ENCODE measurements at regions not wholly inside any gene's neighbourhood (a gene's known extent, or its start where the extent isn't known, plus 50 kb on each side); places are given as distances from the start of the nearest gene placed in this dataset.

GRCh38 chr1:105000793-105001192 is 1251.1 kb downstream of the AMY1C start:
- Histone ChIP-seq H3K9me3 (ENCODE audit: insufficient read depth, low read depth, low read length) (peaks cover 6% of the 10 kb centered on the region; the same call in 1 of the 2 replicates), H3K79me2 (ENCODE audit: insufficient read depth, low read length) (no peaks in the 10 kb centered on the region), H2AFZ (ENCODE audit: low read length) (no peak overlapping the region), H3K9me2 (replicated peaks; ENCODE audit: low read depth, low read length) (no peaks in the 10 kb centered on the region), H3K27me3 (ENCODE audit: insufficient read depth, low read length, poor library complexity, severe bottlenecking) (no peaks in the 10 kb centered on the region), H3K4me2 (ENCODE audit: low read depth, low read length, poor library complexity, severe bottlenecking) (no peak overlapping the region), H3K9ac (ENCODE audit: low read depth, low read length, poor library complexity, severe bottlenecking) (no peak overlapping the region), H4K20me1 (ENCODE audit: insufficient read depth, low read length, poor library complexity, severe bottlenecking) (no peaks in the 10 kb centered on the region), H3K4me3 (ENCODE audit: low read length, poor library complexity, severe bottlenecking) (no peak overlapping the region), H3K4me1 (ENCODE audit: insufficient read depth, low read length, poor library complexity, severe bottlenecking) (no peaks in the 10 kb centered on the region), H3F3A (ENCODE audit: low read depth) (no peaks in the 10 kb centered on the region), H3K36me3 (ENCODE audit: insufficient read depth, low read length) (no peaks in the 10 kb centered on the region)
- TF ChIP-seq CTCF (conservative IDR thresholded peaks at IDR 0.05; ENCODE audit: low read length) (no peak), EZH2phosphoT487 (IDR thresholded peaks at IDR 0.05; ENCODE audit: borderline replicate concordance) (no peak)

- no peaks in the 10 kb centered on the region for H3K4me1 ChIP-seq (ENCODE audit: insufficient read depth, low read length, poor library complexity, severe bottlenecking)
- no peaks in the 10 kb centered on the region for H3K36me3 ChIP-seq (ENCODE audit: insufficient read depth, low read length)
These were observed 1254.8 kb downstream of the AMY1C start for GRCh38 chr1:105004515-105004914.

GRCh38 chr1:105005594-105006195 is 1256.0 kb downstream of the AMY1C start:
- H3K79me2 ChIP-seq (ENCODE audit: insufficient read depth, low read length): no peaks in the 10 kb centered on the region
- H4K20me1 ChIP-seq (ENCODE audit: insufficient read depth, low read length, poor library complexity, severe bottlenecking): no peaks in the 10 kb centered on the region
- H3K36me3 ChIP-seq (ENCODE audit: insufficient read depth, low read length): no peaks in the 10 kb centered on the region
- no peaks in the 10 kb centered on the region for H3F3A ChIP-seq (ENCODE audit: low read depth)
- H3K4me3 ChIP-seq (ENCODE audit: low read length, poor library complexity, severe bottlenecking): no peak overlapping the region
- H3K4me2 ChIP-seq (ENCODE audit: low read depth, low read length, poor library complexity, severe bottlenecking): no peak overlapping the region
- no peak overlapping the region for H3K9ac ChIP-seq (ENCODE audit: low read depth, low read length, poor library complexity, severe bottlenecking)
- H3K27me3 ChIP-seq (ENCODE audit: insufficient read depth, low read length, poor library complexity, severe bottlenecking): no peaks in the 10 kb centered on the region
- H3K9me3 ChIP-seq (ENCODE audit: insufficient read depth, low read depth, low read length): peaks cover 6% of the 10 kb centered on the region; the same call in 1 of the 2 replicates
- H3K4me1 ChIP-seq (ENCODE audit: insufficient read depth, low read length, poor library complexity, severe bottlenecking): no peaks in the 10 kb centered on the region
- TF ChIP-seq CTCF (conservative IDR thresholded peaks at IDR 0.05; ENCODE audit: low read length): no peak
- TF ChIP-seq EZH2phosphoT487 (IDR thresholded peaks at IDR 0.05; ENCODE audit: borderline replicate concordance): no peak
- H3K9me2 ChIP-seq (replicated peaks; ENCODE audit: low read depth, low read length): no peaks in the 10 kb centered on the region
- H2AFZ ChIP-seq (ENCODE audit: low read length): no peak overlapping the region

More at GRCh38 chr1:105004515-105004914, 1254.8 kb downstream of the AMY1C start:
- Histone ChIP-seq H3K4me3 (ENCODE audit: low read length, poor library complexity, severe bottlenecking) (no peak overlapping the region), H3K4me2 (ENCODE audit: low read depth, low read length, poor library complexity, severe bottlenecking) (no peak overlapping the region), H3K79me2 (ENCODE audit: insufficient read depth, low read length) (no peaks in the 10 kb centered on the region), H3K9me2 (replicated peaks; ENCODE audit: low read depth, low read length) (no peaks in the 10 kb centered on the region), H4K20me1 (ENCODE audit: insufficient read depth, low read length, poor library complexity, severe bottlenecking) (no peaks in the 10 kb centered on the region), H3K9ac (ENCODE audit: low read depth, low read length, poor library complexity, severe bottlenecking) (no peak overlapping the region), H3K27me3 (ENCODE audit: insufficient read depth, low read length, poor library complexity, severe bottlenecking) (no peaks in the 10 kb centered on the region), H3F3A (ENCODE audit: low read depth) (no peaks in the 10 kb centered on the region), H2AFZ (ENCODE audit: low read length) (no peak overlapping the region), H3K9me3 (ENCODE audit: insufficient read depth, low read depth, low read length) (peaks cover 6% of the 10 kb centered on the region; the same call in 1 of the 2 replicates)
- TF ChIP-seq EZH2phosphoT487 (IDR thresholded peaks at IDR 0.05; ENCODE audit: borderline replicate concordance) (no peak), CTCF (conservative IDR thresholded peaks at IDR 0.05; ENCODE audit: low read length) (no peak)
